Right lobe of liver (tissue), 4 donors: ENCODE measurements at regions not wholly inside any gene's neighbourhood (a gene's known extent, or its start where the extent isn't known, plus 50 kb on each side); places are given as distances from the start of the nearest gene placed in this dataset.

Experiments used
- POLR2A ChIP-seq: fragments of 450-650 bp; IDR thresholded peaks from one replicate; pipeline ENCODE4 v1.6.1; 2017; ENCODE audit warnings: antibody characterized with exemption, mild to moderate bottlenecking
- TF ChIP-seq, protein P1 (sequence below), 4 donors: fragments of 200-600 bp in 3 of 4; fragments of 450-650 bp in 1 of 4; IDR thresholded peaks; one replicate each; pipeline versions ENCODE4 v1.5.1 to v1.8.0; 2016 to 2022; ENCODE audit warnings: antibody characterized with exemption in 4 of 4, mild to moderate bottlenecking in 2 of 4
- donor health status: DM: no; HTN: no; CAD: no.
- donor health status: DM: no; HTN: no; CAD: no.
- donor health status: DM: no; HTN: yes; CAD: no.

DNA sequence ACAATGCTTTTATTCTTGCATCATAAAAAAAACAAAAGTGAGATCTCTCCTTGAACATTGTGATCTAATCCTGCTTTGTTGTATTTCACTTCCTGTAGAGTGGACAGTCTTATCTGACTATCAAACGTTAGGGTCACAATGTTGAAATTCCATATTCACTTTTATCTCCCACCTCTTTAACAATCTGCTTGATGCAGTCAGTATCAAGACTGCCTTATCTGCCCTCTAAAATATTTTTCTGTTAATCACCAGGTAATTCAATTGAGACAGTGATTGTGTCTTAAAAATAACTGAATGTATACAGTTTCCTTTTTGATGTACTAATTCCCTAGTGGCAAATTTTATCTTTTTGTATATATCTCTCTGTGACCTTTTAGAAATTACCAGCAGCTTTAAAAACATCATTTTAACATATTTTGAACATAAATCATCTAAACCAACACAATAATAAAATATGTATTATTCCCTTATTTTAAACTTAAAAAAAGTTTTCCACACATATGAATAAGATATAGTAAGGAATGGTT is 143.1 kb upstream of the MPPED2 start:
- TF ChIP-seq, protein P1, sequence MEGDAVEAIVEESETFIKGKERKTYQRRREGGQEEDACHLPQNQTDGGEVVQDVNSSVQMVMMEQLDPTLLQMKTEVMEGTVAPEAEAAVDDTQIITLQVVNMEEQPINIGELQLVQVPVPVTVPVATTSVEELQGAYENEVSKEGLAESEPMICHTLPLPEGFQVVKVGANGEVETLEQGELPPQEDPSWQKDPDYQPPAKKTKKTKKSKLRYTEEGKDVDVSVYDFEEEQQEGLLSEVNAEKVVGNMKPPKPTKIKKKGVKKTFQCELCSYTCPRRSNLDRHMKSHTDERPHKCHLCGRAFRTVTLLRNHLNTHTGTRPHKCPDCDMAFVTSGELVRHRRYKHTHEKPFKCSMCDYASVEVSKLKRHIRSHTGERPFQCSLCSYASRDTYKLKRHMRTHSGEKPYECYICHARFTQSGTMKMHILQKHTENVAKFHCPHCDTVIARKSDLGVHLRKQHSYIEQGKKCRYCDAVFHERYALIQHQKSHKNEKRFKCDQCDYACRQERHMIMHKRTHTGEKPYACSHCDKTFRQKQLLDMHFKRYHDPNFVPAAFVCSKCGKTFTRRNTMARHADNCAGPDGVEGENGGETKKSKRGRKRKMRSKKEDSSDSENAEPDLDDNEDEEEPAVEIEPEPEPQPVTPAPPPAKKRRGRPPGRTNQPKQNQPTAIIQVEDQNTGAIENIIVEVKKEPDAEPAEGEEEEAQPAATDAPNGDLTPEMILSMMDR (IDR thresholded peaks at IDR 0.05): no peak
- no peak for TF ChIP-seq POLR2A
